ENCODE measurements at regions not wholly inside any gene's neighbourhood (a gene's known extent, or its start where the extent isn't known, plus 50 kb on each side); places are given as distances from the start of the nearest gene placed in this dataset.
A peak's percentile ranks its signal among the peaks of the same experiment; 100 is the strongest.

DNA sequence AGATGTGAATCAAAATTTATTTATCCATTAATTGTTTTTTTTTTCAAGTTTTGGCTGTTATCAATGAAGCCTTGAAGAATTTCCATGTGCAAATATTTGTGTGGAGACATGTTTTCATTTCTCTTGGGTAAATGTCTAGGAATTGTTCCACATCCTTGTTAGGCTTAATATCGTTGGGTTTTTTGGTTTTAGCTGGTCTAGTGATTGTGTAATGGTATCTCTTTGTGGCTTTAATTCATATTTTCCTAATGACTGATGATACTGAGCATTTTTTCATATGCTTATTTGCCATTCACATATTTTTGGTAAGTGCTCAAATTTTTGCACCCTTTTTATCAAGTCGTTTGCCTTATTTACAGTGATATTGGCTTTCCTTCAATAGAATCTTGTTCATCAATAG is 250.3 kb upstream of the EPHA4 start:
- DNase-seq (ENCODE audit: low spot score), result no peak

DNA sequence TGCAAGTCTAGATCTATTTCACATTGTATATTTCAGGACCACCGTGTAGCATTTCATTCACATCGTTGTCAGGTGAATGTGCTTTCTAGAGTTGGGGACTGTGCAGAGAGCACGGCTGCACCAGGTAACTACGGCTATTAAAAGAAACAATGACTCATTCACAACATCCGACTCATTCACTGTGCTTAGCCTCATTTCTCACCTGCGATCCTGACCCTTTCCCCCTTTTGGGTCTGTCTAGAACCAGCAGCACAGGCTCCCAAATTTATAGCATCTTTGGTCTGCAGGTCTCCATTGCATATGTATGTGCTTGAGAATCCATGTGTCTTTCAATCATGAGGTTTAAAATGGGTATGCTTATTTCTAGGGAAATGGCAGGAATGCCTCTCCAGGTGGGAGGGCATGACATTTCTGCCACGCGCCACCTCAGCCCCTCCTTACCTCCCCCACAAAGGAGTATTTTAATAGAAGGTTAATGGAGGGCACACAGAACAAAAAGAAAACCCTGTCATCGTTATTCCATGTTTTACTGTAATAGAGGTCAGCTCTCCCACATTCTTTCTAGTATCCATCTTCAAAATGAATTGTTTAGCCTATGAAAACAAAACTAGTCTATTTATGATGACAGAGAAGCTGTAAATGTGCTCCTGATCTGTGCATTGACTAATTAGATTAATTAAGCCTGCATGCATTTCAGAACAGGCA is 246.7 kb upstream of the EPHA4 start:
- no peak for DNase-seq (ENCODE audit: low spot score)

DNA sequence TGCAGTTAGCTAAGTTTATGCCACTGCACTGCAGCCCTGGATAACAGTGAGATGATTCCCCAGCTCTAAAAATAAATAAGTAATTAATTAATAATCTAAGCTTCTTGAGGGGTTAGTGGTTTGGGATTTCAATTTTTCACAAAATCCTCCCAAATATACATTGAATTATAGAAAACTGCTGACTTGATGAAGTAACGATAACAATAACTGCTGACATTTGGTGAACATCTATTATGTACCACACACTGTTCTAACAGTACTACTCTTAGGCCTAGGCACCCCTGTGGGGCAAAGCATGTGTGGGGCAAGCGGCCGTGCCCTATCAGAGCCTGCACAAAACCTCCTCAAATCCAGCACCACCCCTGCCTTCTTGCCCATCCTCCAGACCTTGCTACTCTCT is 245.8 kb upstream of the EPHA4 start:
- no peak for DNase-seq (ENCODE audit: low spot score)

DNA sequence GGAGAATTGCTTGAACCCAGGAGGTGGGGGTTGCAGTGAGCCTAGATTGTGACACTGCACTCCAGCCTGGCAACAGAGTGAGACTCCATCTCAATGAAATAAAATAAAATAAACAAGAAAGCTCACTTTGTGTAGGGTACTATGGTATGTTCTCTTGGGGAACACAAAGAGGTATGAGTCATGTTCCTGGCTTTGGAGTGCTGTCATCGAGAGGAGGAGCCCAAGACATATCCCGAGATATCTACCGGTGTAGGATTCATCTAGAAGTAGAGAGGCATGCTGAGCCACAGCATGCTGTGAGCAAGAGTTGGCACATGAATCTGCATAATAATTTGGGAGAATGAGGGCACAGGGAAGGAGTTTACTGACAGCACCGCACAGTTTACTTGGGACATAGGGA is 244.9 kb upstream of the EPHA4 start:
- no peak for DNase-seq (ENCODE audit: low spot score)

DNA sequence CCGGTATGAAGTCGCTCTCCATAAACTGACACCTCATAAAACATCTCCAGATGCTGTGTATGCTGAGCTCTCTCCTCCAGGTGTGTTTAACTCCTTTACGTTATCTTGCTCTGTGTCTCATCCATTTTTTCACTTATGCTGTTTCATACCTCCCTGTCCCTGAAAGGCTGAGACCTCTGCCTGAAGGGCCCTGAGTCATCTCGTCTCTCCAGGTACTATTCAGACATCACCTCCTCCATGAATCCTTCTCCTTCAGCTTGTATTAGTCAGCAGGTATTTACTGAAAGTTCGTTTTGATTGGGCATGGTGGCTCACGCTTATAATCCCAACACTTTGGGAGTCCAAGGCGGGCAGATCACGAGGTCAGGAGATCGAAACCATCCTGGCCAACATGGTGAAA is 244.5 kb upstream of the EPHA4 start:
- no peak for DNase-seq (ENCODE audit: low spot score)

DNA sequence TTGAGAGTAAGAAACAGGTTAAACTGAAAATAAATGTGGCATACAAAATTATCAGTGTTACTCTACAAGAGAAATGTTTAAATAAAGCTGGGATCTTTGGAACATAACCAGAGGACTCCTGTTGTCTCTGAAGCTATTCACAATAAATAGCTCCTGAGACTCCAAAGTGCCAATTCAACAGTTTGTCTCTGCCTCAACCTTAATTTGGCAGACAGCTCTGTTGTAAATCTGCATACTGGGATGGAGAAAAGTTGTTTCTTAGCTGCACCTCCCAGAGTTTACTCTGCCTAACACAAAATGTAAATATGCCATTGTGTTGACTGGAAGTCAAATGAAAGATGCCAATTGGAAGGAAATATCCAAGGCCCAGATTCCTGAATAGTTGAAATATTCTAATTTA is 238.5 kb upstream of the EPHA4 start:
- no peak for DNase-seq (ENCODE audit: low spot score)

DNA sequence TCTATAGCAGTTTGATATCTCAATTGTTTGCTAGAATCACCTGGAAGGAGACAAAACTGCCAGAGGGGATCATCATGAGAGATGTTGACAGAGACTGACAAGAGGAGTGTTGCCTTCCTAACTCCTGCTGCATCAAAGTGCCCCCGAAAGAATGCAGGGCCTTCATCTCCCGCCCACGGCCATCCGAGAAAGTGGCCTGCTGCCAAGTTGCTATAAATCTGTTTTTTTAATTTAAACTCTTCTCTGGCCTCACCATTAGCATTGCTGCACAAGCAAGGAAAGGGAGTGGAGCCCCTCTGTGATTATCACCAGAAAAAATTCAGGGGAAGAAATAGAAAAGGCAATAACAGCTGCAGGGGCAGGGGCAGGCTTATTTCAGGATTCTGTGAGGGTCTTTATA is 238.1 kb upstream of the EPHA4 start:
- DNase-seq (ENCODE audit: low spot score), result no peak

DNA sequence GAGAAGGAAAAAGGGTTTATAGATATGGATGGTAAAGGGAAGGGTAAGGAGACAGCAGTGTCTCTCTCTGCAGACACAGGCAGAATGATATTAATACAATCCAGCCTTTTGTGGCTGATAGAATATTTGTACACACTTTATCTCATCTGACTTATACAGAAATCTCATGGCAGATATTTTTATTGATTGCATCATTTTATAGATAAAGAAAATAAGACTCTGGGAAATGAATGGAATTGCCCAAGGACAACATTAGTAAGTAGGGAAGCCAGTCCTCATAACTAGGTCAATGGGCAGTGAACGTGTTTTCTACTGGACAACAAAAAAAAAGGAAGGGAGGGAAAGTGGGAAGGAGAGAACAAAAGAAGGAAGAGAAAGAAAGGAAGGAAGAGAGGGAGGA is 236.4 kb upstream of the EPHA4 start:
- no peak for DNase-seq (ENCODE audit: low spot score)

DNA sequence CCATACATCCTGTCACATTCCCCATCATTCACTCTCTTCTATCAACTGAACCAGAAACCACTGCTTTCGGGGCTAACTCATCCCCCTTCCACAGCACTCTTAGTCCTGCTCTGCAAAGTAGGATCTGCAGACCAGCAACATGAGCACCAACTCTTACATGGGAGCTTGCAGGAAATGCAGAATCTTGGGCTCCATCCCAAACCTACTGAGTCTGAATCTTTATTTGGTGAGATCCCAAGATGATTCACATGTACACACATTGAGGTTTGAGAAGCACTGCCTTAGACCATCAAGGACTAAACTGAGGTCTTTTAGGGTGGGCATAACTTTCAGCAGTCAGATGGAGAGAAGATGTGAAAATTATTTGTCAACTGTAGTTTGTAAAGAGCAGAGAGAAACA is 235.6 kb upstream of the EPHA4 start:
- DNase-seq (ENCODE audit: low spot score), result no peak

DNA sequence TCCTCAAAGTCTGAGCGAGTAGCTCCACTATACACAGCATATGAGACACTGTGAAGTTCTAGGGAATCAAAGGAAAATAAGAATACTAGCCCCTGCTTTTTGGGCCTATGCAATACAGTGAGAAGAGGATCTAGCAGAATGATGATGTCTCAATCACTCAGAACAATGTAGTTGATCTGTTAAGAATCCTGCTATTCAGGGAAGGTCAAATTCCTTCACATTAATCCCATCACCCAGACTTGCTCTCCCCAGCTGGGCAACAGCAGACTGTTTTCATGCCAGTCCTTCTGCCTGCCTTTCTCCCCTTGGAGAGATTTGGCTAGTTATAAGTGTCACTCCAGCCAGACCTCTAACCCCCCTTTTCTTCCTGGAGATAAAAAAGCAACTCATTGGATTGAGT is 230.0 kb upstream of the EPHA4 start:
- DNase-seq (ENCODE audit: low spot score), result no peak

DNA sequence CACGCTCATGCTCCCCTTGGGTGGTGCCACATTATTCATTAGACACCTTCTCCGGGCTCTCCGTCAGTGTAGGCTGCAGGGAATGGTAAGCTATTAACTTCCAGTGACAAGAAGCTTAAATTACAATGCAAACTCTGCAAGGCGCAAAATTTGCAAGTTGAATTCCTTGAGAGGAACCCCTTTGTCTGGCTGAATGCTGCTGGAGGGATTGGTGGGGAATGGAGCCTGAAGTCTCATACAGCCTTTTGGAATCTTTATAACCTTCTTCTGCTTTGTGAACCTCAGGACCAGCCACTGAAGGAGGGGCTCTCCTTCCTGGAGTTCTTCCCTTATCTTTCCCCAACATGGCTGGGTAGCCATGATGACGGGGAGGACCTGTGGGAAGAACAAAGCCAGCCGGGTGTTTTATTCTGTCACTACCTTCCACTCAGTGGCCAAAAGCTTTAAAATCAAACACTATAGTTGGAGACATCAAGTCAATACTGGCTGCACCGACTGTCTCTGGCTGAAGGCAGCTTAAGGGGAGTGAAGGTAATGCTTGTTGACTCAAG is 220.9 kb upstream of the EPHA4 start:
- peak; percentile 41 for DNase-seq (ENCODE audit: low spot score)

DNA sequence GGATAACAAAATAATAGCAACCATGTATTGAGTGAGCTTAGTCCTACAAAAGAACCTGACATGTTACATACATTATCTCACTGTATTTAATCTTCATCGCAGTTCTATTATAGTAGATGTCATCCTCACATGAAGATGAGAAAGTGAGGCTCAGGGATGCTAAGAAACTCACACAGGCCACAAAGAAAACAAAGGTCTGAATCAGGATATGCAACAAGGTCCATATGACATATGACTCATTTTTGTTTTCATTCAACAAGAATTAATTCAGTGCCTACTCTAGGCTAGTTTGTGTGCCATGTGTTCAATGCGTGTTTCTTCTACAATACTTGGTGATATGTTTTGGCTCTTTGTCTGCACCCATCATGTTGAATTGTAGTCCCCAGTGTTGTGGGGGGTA is 219.7 kb upstream of the EPHA4 start:
- DNase-seq (ENCODE audit: low spot score), result no peak

DNA sequence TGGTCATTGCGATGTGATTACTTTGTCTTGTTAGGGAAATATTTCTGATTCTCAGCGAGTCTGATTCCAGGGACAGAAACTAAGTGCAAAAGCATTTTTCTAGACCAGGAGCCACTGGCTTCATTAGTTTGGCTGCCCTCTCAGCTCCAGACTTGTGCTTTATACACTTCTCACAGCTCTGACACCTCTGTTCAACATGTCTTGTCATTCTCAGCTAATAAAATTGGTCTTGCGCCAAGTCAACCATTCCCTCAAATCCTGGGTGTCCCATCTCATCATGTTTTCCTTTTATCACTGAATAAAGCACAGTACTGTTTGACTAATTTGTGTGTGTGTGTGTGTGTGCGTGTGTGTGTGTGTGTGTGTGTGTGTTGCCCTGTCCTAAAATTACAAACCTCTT is 215.5 kb upstream of the EPHA4 start:
- DNase-seq (ENCODE audit: low spot score), result no peak

DNA sequence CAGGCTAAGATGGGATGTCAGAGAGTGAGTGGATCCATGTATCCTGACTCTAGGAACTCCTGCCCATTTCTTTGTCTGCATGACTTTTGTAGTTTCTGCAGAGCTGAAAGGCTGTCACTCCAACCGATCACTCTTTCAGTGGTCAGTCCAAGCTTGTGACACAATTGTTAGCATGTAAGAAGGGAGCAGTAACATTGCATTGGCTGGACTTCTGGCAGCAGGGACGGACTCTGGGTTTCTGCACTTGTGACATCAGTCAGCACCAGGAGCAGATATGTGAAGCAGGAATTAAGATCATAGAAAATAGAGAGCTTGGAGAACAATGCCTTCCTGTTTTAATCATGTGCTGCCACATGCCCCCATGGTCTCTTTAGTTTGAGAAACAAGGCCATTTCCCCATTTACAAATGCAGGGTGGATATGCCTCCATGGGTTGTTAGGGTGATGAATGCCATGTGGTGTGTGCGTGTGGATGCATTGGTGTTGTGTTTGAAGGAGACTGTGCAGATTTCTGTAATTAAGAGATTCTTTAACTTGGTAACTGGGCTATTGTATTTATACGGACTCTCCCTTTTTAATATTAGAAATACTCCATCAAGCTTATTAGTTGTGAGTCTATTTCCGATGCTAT is 214.3 kb upstream of the EPHA4 start:
- DNase-seq (ENCODE audit: low spot score), result no peak

DNA sequence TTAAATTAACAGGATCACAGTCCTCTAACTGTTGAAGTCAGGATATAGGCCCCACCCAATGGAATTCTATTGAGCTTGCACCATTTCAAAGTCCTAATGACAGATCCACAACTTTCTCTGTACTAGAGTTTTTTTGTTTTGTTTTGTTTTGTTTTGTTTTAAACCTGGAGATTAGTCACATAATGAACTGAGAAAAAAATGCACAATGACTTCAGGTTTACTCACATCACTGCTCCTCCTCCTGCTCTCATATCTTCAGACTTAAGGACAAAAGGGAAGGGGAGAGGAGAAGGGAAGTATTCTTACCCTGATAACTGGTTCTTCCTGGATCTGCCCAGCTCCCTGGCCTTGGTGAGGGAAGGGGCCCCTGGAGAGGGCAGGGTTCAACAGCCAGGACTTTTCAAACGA is 208.2 kb upstream of the EPHA4 start:
- no peak for DNase-seq (ENCODE audit: low spot score)

DNA sequence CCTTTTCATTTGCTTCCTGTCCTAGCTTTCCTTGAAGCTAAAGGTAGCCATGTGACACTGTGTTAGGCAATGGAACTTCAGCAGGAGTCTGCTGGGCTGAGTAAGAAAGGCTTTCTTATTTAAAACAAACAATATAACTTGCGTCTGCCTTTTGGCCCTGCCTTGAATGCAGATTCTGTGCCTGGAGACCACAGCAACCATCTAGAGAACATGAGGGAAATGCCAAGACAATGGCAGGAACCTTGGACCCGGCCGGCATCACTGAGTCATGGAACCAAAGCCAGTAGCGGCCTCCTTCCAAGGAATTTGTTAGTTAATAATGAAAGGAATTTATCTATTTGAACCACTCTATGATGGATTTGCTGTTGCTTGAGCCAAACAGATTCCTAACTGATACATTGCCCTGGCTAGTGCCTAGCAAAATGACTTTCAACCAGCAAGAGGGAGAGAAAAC is 207.5 kb upstream of the EPHA4 start:
- no peak for DNase-seq (ENCODE audit: low spot score)

DNA sequence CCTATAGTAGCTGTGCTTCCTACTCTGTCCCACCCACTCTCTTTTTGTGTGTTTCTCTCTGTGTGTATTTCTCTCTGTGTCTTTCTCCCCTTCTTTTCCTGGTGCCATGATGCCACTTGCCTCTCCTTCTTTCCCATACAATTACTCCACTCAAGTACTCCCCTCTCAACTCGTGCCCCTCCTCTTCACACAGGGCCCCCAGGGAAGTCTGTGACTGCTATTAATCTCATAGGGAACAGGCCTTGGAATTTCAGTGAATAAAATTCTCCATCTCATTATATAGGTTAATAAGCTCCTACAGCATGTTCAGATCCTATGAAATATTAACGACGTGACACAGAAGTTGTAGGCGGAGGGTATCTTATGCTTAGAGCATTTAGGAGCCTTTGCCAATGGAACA is 205.9 kb upstream of the EPHA4 start:
- DNase-seq (ENCODE audit: low spot score), result no peak

DNA sequence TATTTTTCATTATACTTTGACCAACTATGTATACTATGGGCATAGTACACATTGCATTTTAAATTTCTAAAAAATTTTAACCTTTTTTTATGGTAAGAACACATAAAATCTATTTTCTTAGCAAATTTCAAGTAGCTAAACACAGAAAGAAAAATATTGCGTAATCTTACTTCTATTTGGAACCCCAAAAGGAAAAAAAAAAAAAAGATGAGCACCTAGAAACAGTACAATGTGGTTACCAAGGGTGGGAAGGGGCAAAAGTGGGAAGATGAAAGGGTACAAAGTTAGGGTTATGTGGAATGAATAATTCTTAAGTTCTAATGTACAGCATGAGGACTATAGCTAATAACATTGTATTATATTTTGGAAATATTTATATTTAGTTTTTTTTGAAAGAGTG is 205.0 kb upstream of the EPHA4 start:
- no peak for DNase-seq (ENCODE audit: low spot score)

DNA sequence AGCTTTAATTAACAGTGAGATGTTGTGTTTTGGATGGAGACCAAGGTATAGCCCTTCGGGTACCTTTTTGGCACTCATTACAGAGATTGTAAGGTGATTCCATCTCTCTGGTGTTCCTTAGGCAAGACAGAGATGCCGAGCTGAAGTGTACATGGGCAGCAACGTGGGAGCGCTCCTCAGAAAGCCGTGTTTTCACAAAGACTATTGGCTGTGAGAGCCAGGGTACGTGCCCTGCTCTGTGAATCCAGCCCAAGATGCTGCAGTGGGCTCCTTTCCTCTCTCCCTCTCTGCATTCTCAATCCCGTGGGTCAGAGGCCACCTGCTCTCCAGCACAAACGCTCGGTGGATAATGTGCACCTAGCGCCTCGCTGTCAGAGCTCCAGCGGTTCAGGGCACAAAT is 203.0 kb upstream of the EPHA4 start:
- DNase-seq (ENCODE audit: low spot score), result no peak

DNA sequence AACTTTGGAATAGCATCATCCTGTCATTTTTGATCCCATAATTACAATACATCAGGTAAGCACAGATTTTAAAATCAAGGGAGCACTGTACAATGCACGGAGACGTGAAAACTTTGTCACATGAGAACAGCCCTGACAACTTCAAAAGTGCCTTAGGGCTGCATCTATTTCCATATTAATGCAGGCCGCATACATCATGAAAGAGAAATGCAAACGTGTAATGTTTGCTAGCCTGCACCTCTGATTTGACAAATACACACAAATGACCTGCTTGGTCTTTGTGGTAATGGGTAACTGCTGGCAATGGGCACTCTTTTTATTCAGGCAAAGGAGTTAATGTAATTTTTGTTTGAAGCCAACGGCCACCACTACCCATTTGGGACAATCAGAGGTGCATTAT is 202.0 kb upstream of the EPHA4 start:
- DNase-seq (ENCODE audit: low spot score), result no peak

DNA sequence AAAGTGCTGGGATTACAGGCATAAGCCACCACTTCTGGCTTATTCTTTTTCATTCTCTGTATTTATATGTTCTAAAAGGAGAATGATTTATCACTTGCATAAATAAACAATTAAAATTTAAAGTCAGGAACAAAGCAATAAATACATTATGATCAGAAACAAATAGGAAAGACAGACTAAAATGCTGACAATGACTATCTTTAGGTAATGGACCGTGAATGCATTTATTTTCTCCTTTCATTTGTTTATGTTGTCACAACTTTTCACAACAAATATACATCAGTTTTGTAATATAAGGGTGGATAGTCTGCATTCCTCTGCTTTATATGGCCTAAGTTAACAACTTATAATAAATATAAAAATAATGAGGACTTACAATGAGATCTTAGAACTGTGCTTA is 199.2 kb upstream of the EPHA4 start:
- DNase-seq (ENCODE audit: low spot score), result no peak

DNA sequence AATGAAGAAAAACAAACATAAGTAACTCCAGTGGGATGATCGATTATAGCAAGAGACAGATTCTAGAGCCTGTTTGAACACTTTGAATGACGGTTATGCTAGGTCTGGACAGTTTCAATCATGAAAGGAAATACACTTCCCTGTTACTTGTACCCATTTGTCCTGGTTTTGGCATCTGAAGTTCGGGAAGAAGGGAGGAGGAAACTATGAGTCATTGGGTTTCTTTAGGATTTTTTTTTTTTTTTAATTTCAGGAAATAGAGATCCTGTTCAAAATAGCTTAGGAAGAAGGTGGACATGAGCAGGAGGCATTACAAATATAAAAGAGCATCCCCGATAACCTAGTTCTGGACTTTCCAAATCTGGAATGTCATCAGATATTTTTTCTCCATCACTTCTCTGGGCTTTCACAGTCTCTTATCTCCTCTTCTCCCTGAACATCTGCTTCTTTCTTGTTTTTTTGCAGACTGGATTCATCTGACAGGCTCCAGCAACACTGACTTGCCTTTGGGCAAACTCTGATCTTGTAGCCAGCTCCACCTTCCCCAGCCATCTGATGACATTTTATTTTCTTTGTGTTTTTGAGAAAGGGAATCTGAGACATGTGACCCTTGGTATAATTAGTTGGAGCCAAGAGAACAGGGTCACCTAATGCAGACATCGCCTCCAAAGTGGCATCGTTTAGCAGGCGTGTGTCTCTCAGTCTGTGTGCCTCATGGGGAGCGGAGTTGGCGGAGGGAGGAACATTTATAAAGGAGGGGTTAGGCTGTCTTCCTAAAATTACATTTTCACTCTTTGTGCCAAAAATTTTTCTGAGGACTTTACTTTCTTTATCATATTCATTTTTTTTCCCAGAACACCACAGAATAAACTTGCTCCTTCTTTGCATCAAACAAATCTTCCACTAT is 195.3 kb upstream of the EPHA4 start:
- DNase-seq (ENCODE audit: low spot score), result no peak

DNA sequence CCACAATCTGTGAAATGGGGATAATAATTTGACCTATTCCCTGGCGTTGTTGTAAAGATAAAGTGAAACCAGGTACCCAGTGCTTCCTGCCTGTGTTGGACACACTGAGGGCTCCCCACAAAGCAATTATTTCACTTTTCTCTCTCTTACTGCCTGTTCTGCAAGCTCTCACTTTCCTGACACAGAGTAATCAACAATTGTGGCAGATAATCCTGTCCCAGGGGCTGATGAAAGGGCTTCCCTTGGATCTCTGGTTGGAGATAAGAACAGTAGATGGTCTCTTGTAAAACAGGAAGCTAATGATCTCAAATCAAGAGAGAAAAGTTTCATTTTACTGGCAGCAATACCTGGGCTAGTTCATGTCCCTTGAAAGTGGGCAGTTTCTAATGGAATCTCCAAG is 190.4 kb upstream of the EPHA4 start:
- DNase-seq (ENCODE audit: low spot score), result no peak
